NCI-H345 (cell line): ENCODE measurements at regions not wholly inside any gene's neighbourhood (a gene's known extent, or its start where the extent isn't known, plus 50 kb on each side); places are given as distances from the start of the nearest gene placed in this dataset.

ENCODE experiments used
- DNase-seq: peaks from one replicate; lab custom pipeline; 2025; lab: John Stamatoyannopoulos, UW

DNA sequence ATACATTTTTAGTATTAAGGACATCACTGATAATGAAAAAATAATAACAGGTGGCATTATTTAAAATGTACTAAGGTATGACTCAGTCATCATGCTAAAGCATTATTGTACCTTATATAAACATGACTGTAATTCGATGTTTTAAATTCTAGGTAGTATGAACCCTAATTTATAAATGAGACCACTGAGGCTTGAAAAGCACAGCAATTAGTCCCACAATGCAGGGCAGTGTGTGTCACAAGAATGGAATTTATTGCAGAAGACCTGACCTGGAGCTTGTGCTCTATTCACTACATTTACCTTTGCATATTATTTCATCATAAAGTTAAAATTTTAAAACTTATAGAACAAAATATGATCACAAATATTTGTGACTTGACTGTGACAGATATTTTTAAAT is 358.5 kb upstream of the DSEL start:
- DNase-seq, result no peak

DNA sequence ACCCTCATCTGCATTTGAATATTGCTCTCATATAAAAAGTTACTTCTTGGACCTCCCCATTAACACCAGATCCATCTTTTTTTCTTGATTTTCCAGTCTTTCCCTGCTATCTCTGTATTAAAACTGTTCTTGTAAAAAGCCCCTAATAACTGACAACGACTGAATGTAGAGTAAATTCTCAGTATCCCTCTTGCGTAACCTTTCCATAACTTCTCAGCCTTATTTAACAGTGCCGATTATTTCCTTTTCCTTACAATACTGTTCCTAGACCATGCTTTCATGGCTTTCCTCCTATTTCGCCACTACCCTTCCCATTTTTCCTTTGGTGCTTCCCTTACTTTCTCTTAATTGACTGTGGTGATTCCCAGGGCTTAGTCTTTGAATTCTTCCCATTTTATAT is 348.9 kb upstream of the DSEL start:
- DNase-seq, result no peak

DNA sequence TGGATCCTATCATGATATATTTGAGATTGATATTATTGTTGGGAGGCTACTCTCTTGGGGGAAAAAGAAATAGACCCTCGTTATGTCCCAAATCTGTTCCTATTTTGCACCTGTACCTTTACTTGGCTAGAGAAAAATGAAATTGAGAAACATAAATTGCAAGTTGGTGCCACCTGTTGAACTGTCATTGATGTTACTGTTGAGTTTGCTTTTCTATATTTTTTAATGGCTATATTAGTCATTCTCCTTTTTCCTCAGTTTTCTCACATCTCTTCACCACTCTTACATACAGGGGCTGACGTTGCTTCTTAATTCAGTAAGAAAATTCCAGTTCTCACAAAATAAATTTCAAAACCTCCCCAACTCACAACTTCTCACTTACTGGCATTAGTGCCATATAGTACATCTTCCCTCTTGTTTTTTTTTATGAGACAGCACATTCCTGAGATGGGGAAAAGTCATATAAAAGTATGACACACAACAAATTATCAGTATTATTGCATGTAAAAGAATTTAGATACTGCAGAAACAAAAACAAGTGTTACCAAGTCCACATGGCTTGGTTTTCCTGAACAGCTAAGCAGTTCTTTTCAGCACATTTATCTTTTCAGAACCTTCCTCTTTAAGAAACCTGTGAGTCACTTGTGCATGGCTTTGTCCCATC is 348.3 kb upstream of the DSEL start:
- DNase-seq, result no peak

DNA sequence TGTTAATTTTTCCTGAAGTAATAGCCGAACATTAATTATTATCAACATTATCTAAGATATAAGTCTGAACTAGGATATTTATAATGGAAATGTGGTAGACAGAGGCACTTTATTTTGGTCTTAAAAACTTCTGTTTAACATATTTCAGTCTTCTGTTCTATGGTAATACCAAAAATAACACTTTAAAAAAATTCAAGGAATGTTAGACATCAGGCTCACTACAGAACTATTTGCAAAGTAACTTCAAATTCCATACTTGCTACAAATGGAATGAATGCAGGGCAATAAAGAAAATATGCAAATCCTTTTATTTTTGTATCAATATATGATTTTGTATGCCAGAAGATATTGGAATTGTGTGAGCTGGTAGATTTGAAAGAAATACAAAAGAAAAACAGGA is 345.5 kb upstream of the DSEL start:
- no peak for DNase-seq

DNA sequence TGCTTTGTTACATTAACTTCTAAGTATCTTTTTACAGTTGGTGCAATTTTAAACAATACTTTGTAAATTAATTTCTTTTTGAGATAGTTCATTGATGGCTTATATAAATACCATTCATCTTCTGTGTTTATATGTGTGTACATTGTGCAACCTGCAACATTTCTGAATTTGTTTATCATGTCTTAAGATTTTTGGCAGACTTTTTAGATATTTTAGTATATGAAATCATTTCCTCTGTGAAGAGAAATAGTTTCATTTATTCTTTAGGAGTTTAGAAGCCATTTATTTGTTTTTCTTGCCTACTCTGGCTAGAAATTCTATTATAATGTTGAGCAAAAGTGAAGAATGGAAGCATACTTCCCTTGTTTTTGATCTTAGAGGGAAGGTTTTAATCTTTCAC is 337.8 kb upstream of the DSEL start:
- DNase-seq, result no peak

DNA sequence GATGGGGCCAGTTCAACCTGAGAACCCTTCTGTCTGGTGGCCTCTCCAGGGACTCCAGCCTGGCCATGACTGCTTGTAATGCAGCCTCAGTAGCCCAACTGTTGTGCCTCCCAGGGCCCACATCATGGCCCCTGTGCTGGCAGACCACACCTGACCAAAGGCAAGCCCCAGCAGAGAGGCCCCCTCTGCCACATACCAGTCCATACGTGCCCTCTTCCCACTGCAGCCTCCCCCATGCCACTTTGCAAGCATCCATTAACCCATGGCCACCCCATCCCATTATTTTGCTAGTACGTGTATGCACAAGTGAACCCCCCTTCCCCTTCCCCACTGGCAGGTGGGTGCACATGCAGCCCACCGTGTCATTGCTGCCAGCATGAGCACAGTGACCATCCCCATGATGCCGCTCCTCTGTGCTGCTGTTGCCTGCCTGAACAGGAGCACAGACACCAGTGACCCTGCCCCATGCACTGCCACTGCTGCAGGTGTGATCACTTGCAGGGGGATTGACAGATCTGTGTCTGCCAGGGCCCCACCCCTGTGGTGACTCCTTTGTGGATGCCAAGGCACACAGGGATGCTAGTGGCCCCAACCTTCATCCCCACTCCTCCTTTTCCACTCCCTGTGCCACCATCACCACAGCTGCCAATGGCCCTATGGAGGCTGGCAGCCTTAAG is 330.0 kb upstream of the DSEL start:
- DNase-seq, result no peak

DNA sequence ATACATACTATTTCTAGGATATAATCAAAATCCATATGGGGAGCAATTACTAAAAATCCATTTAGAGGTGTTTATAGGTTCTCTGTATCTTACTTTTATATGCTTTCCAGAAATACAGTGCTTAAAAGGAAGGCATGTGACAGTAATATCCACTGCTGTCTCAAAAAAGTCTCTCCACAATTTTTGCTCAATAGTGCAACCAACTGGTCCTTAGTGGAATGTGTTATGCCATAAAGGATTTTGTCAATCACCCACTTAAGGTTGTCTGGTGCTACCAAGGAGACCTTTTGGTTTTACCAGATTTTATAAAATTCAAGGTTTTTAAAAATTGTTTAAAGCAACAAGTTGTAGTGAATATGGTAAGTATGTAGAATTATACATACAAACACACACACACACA is 328.5 kb upstream of the DSEL start:
- no peak for DNase-seq

DNA sequence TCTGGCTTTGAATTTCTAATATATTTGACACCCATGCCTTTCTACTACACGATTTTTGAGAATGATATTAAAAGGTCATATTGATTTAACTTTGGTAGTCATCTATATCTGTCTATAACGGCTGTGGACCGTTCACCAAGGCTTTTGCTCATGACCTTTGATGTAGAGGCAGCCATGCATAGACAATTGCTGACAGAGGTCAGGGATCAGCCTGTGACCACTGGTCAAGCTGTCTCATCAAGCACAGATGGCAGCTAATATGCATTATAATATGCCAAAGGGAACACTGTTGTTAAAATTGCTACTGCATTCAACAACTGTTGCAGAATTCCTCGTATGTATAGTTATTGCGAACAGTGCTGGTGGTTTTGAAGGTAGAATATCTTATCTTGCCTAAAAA is 323.9 kb upstream of the DSEL start:
- DNase-seq, result no peak

DNA sequence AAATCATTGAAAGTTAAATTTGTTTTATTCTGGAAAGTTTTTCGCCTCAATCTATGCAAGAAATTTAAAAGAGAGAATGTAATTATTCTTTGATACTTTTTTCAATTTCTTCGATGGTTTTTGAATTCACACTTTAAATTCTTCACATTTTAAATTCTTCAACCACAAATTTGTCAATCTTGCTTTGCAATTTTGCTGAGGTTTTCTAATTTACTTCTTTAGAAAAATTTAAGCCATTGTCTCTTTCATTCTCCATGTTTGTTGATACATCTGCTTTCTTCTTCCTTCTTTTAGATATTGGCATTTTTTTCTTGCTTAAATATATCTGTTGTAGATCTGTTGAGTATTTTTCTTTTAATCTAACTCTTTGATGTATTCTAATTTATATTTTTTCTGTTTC is 301.9 kb upstream of the DSEL start:
- no peak for DNase-seq

DNA sequence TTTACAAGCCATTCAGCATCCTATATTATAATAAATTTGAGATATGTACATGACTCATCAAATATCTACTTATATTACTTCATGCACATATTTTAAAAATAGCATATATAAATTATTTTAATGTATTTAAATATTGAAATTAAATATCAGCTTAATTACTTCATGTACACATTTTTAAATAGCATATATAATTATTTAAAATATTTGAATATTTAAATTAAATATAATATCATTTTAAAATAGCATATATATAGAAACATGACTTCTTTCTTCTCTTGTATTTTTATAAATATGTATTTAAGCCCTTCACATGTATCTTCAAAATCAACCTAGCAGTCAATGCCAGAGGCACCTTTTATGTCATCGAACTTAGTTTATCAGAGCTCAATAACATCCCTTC is 298.8 kb upstream of the DSEL start:
- DNase-seq, result no peak

DNA sequence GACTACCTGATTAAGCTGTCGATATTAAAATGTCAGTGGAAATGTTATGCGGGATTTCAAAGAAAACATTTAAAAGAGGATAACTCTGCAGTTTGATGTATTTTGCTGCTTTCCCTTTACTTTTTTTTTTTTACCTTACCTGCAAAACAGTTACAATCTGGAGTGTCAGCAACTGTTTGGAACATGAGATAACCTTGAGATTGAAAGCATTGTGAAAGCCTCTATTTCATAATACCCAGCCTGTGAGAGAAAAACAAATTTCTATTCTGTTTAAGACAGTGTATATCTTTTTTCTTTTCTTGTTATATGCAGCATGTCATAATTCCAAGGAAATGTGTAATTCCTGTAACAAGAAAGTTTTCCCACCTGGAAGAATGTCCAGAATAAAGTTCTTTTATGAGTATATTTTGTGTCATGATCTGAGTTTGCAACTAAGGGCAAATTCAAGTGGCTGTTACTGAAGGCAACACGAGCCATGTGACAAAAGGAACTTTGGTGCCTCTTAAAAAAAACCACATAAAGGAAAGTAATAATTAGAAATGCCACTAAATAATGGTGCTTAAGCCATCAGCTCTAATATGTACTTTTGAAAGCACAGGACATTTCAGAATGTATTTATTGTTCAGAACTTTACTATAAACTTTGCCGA is 297.0 kb upstream of the DSEL start:
- DNase-seq, result no peak

DNA sequence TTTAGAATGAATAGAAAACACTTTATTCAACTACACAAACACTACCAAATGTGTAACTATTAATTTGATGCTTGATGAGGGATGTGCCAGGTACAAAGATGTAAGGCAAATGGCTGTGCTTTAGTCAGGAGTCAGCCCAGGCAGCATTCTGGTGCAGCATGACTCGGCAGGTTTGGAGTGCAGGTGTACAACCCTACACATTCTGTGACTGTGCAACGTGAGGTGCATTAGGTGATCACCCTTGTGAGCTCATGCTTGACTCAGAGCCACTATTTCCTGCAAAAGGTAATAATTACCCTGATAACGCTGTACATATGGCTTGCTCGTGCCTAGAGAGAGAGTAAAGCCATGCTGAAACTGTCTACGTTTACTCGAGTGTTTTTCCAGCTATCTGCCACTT is 288.7 kb upstream of the DSEL start:
- peak; percentile 1 for DNase-seq

DNA sequence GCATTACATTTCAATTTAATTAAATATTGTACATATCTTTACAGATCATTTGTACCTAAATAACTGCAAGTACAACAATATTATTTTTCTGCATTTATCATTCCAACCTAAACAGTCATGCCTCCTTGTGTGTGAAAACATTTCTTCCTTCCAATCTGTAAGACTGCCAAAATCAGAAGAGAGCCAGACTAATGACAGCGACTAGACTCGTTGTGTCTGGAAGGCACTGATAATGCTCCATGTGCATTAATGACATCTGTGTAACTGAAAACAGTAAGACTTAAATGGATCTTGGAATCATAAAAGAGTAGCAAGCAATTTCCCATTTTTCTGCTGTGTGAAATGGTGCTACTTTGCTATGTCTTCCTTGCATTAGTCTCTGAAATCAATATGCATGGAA is 278.0 kb upstream of the DSEL start:
- DNase-seq, result no peak

DNA sequence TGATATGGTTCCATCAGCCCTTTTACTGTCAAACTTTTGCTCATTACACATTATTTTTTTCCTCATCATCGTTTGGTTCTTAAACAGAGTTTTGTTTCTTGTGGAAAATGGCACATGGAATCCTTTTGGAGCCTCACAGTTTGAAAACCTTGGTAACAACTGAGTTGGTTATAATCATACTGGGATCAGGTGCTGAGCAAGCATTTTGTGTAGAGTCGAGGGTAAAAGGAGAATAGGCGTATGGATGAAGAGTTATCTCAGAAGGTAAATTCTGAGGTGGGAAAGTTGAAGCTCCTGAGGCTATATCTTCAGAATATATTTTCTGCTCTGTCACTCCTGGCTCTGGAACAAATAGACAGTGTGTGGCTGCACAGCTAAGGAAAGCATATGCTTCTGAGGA is 274.0 kb upstream of the DSEL start:
- DNase-seq, result no peak

DNA sequence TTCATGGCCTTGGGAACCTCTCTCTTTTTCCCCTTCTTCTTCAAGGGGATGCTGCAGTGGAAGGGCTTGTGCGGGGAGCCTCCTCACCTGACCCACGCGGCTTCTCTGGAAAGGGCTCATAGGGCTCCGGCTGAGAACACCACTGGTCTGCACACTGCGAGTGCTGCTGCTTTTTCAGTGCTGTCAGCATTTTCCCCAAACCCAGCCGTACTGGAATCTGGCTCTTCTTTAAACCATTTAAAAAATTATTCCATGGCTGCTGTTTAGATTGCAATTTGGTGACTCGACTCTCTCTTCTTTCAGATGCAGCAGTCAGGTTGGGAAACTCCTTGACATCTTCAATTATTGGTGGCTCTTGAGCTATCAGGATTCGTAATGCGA is 272.6 kb upstream of the DSEL start:
- DNase-seq, result no peak

DNA sequence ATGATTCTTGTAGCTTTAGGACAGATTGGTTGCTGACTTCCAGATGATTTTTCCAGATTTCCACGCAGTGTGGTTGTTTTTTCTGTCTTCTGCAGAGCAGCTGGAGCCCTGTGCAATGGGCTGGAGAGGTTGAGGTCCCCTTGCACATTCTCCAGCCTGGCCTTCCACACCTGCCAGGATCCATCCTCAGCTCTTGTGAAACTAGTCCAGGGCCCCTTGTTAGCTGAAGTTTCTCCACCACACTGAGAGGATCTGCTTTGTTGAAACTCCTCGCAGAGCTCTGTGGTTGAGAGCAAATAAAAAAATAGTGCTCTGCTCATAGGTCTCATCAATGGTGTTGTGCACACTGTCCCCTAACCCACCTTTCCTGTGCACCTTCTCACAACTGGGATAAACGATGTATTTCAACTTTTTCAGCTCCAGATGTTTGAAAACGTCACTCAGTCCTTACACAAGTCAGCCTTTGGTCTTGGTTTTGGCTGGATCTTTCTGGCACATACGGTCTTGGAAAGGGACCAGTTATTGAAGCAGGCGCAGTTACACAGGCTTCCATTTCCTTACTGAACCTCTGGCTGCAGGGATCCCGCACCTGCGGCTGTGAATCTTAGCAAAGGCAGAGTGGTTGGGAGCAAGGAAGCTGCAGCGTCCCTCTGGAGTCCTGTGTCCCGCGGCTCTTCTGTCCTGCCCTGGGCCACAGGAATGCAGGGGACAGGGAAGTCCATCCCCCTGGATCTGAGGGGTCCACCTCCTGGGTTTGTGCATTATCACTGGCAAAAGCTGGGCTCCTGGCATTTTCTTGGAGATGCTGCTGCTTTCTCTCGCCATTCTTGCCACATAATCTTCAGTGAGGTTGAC is 272.0 kb upstream of the DSEL start:
- DNase-seq, result no peak

DNA sequence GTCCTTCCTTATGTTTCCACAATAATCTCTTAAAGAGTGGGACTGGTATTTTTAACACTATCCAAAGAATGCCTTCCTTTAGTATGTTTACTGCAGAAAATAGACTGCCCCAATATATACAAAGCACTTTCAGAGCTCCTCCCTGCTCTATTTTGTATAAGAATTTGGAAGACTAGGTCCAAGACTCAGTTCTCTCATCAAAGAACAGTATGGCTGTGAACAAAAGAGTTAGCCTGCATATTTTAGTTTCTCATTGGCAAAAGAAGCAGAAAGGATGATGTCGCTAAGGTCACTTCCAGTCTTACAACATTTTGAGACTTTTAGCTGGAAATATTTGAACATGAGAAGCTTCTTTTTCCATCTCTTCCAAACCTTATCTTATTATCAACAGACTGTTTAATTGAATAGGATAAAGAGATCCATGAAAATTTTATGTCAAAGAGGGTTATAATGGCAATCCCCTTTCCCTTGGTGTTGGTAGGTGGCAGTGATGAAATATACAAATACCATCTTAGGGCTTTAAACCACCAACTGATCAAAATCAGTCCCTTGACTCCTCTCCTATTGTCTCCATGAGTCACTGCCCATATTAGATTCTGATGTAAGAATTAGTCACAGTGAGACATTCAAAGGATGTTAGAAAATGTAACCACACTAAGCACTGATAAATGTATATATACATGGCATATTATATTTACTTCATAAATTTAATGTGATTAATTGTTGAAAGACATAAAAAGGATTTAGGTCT is 266.9 kb upstream of the DSEL start:
- no peak for DNase-seq

DNA sequence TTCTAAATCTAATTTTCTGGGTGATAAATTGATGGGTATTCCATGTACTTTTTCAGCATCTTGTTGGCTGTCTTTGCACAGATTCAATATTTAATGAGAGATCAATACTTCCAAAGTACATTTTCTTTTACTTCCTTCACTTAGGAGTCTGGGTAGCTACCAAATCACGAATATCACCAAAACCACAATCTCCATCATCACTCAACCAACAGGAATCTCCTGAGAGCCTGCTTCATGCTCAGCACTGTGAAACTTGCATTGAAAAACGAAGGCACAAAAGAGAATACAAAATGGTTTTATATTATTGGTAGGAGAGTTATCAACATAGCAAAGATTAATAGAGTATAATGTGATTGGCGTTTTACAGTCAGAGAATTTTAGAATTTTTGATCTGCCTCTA is 261.5 kb upstream of the DSEL start:
- DNase-seq, result no peak

DNA sequence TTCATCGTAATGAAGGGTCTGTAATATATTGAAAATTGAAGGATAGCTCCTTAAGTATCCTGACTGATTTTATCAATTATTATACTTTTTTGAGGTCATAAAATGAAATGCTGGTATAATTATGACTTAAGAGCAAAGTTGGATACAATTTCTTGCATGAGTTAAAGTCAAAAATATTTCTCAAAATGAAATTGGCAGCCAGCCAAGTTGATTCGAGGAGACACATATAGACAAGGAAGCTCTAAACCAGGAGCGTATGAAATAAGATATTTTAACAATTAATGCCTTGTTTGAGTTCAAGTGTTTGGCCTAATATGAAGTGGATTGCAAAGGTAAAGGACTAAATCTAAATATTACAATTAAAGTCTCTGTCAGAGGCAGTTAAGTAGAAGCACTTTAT is 260.4 kb upstream of the DSEL start:
- no peak for DNase-seq

DNA sequence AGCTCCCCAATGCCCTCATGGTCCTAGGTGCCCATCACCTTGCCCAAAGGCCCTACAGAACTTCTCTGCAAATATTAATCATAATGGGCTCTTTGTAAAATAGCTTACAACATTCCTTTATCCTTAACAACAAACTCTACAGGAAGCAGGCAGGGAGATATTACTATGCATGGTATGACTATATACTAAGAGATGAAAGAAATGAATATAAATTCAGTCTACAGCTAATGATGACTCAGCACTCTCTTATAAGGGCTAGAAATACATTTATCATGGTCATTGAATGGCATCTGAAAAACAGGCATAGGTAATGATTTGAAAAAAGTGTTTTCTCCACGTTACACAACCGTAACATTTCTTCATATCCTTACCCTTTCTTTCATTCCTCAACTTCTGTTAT is 254.8 kb upstream of the DSEL start:
- DNase-seq, result no peak

DNA sequence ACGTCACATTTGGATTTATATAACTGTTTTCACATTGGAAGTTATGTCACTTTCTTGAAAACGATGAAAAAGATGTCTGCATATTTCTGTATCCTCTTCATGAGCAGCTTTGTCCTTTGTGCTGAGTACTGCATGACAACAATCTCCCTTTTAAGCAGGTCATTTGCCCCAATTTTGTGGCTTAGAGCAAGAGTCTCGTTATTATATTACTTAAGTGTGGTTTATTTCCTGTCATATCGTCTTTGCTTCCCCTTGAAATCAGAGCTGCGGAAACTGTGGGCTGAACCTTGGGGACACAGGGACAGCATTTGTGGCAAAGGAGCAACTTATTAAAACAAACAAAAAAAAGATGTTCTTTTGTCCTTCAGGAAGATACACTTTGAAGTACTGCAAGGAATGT is 254.0 kb upstream of the DSEL start:
- no peak for DNase-seq

DNA sequence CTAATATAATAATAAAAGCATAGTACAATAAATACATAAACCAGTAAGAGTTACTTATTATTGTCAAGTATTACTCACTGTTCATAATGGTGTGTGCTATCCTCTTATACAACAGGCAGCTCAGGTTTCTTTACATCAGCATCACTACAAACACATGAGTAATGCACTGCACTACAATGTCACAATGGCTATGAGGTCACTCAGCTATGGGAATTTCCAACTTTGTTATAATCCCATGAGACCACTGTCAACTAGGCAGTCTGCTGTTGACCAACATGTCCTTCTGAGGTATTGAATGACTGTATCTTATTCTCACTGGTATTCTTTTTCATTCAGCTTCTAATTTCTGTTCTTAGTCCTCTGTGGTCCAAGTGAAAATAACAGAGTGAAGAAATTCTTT is 250.4 kb upstream of the DSEL start:
- no peak for DNase-seq
